Fibroblast of lung (primary cell): ENCODE measurements at regions not wholly inside any gene's neighbourhood (a gene's known extent, or its start where the extent isn't known, plus 50 kb on each side); places are given as distances from the start of the nearest gene placed in this dataset.
"Not testable (repeated sequence)": the region's sequence is repeated elsewhere in the genome, so short reads cannot be mapped to it uniquely, and the experiment has no call there.

Experiments used
- EZH2 ChIP-seq: IDR thresholded peaks from 2 replicates; pipeline ENCODE4 v1.5.1; 2012; ENCODE audit warnings: low read length, control low read depth, mild to moderate bottlenecking; ENCODE audit errors: missing control alignments
- TF ChIP-seq, protein P1 (sequence below), 2 donors: IDR thresholded peaks in 1 of 2; conservative IDR thresholded peaks in 1 of 2; 1 replicate in 1 of 2; 2 replicates in 1 of 2; pipeline ENCODE4 v1.5.1; 2011 to 2012; ENCODE audit warnings: low read length in 2 of 2, control low read depth in 1 of 2, inconsistent platforms in 1 of 2, low read depth in 1 of 2, mild to moderate bottlenecking in 1 of 2

DNA sequence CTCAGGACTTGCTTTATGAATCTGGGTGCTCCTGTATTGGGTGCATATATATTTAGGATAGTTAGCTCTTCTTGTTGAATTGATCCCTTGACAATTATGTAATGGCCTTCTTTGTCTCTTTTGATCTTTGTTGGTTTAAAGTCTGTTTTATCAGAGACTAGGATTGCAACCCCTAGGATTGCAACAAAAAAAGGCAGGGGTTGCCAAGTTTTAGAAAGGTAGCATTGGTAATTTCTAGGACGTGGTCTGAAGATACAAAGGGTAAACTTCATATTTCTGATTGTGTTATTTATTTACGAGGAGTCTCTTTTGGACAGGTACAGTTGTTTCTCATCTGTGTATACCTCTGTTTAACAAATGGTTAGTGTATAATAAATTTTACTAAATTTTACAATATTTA, 433.7 kb downstream of the BTG1 start:
- TF ChIP-seq, protein P1, sequence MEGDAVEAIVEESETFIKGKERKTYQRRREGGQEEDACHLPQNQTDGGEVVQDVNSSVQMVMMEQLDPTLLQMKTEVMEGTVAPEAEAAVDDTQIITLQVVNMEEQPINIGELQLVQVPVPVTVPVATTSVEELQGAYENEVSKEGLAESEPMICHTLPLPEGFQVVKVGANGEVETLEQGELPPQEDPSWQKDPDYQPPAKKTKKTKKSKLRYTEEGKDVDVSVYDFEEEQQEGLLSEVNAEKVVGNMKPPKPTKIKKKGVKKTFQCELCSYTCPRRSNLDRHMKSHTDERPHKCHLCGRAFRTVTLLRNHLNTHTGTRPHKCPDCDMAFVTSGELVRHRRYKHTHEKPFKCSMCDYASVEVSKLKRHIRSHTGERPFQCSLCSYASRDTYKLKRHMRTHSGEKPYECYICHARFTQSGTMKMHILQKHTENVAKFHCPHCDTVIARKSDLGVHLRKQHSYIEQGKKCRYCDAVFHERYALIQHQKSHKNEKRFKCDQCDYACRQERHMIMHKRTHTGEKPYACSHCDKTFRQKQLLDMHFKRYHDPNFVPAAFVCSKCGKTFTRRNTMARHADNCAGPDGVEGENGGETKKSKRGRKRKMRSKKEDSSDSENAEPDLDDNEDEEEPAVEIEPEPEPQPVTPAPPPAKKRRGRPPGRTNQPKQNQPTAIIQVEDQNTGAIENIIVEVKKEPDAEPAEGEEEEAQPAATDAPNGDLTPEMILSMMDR (conservative IDR thresholded peaks at IDR 0.05 in 1 of 2, IDR thresholded peaks at IDR 0.05 in 1 of 2; ENCODE audit: low read depth in 1 of 2, low read length in 2 of 2), result not testable (repeated sequence)
- not testable (repeated sequence) for TF ChIP-seq EZH2
